HEK293 (cell line): ENCODE measurements at regions not wholly inside any gene's neighbourhood (a gene's known extent, or its start where the extent isn't known, plus 50 kb on each side); places are given as distances from the start of the nearest gene placed in this dataset.

Experiments
- CTCF ChIA-PET: fragments of 350-600 bp; formaldehyde crosslinking; extraction: SDS; loops from one replicate; lab custom pipeline; 2021; ENCODE audit warnings: antibody characterized with exemption; lab: Yijun Ruan, JAX
- POLR2A ChIA-PET: fragments of 300-600 bp; formaldehyde crosslinking; extraction: SDS; loops from one replicate; lab custom pipeline; 2020; ENCODE audit warnings: antibody characterized with exemption, inconsistent platforms; lab: Yijun Ruan, JAX
- H3K27ac ChIP-seq: fragments of 200-500 bp; sonication (Bioruptor generic); 2 replicates; pipeline ENCODE4 v1.5.1; 2014; ENCODE audit warnings: low read depth, low read length, control low read depth, inconsistent platforms; ENCODE audit errors: extremely low read depth
- H3K36me3 ChIP-seq, 2 experiments: fragments of 200-500 bp in 1 of 2; sonication (Bioruptor generic) in 1 of 2; 1 replicate in 1 of 2; 2 replicates in 1 of 2; pipeline ENCODE4 v1.5.1; 2014 to 2017; ENCODE audit warnings: inconsistent platforms in 2 of 2, low read length in 2 of 2; ENCODE audit not compliant: control insufficient read depth in 2 of 2, insufficient read depth in 1 of 2
- H3K4me1 ChIP-seq: fragments of 200-500 bp; sonication (Bioruptor generic); 2 replicates; pipeline ENCODE4 v1.5.1; 2014; ENCODE audit warnings: mild to moderate bottlenecking, low read length, inconsistent platforms; ENCODE audit not compliant: control insufficient read depth, insufficient read depth
- H3K4me3 ChIP-seq: 2 replicates; pipeline ENCODE4 v1.5.1; 2011; ENCODE audit warnings: low read depth, mild to moderate bottlenecking, control low read depth, low read length, moderate library complexity
- H3K9me3 ChIP-seq: fragments of 200-500 bp; sonication (Bioruptor generic); 2 replicates; pipeline ENCODE4 v1.5.1; 2014; ENCODE audit warnings: low read depth, low read length, inconsistent platforms; ENCODE audit not compliant: control insufficient read depth, insufficient read depth
- IKZF3 ChIP-seq: fragments of 450-650 bp; IDR thresholded peaks from 2 replicates; pipeline ENCODE4 v1.5.0; 2018; ENCODE audit warnings: missing biosample characterization, mild to moderate bottlenecking, missing genetic modification characterization, moderate library complexity
- KLF1 ChIP-seq: fragments of 450-650 bp; formaldehyde crosslinking; IDR thresholded peaks from 2 replicates; pipeline ENCODE4 v1.5.1; 2016; ENCODE audit warnings: missing biosample characterization, missing genetic modification characterization
- KLF10 ChIP-seq: fragments of 450-650 bp; IDR thresholded peaks from 2 replicates; pipeline ENCODE4 v1.5.1; 2018; ENCODE audit warnings: missing biosample characterization, mild to moderate bottlenecking, missing genetic modification characterization
- KLF7 ChIP-seq: fragments of 450-650 bp; formaldehyde crosslinking; IDR thresholded peaks from 2 replicates; pipeline ENCODE4 v1.5.1; 2016; ENCODE audit warnings: missing biosample characterization, missing genetic modification characterization, borderline replicate concordance
- SP3 ChIP-seq: fragments of 450-650 bp; formaldehyde crosslinking; IDR thresholded peaks from 2 replicates; pipeline ENCODE4 v1.5.1; 2016; ENCODE audit warnings: missing biosample characterization, missing genetic modification characterization
- ZBTB20 ChIP-seq: fragments of 450-650 bp; formaldehyde crosslinking; IDR thresholded peaks from 2 replicates; pipeline ENCODE4 v1.5.1; 2016; ENCODE audit warnings: missing biosample characterization, missing genetic modification characterization
- ZNF140 ChIP-seq: fragments of 450-650 bp; formaldehyde crosslinking; IDR thresholded peaks from 2 replicates; pipeline ENCODE4 v1.5.1; 2016; ENCODE audit warnings: missing biosample characterization, missing genetic modification characterization
- ZNF223 ChIP-seq: fragments of 450-650 bp; formaldehyde crosslinking; IDR thresholded peaks from 2 replicates; pipeline ENCODE4 v1.5.1; 2016; ENCODE audit warnings: missing biosample characterization, missing genetic modification characterization
- ZNF266 ChIP-seq: fragments of 450-650 bp; formaldehyde crosslinking; IDR thresholded peaks from 2 replicates; pipeline ENCODE4 v1.5.1; 2016; ENCODE audit warnings: missing biosample characterization, missing genetic modification characterization, low read depth
- ZNF311 ChIP-seq: fragments of 450-650 bp; formaldehyde crosslinking; IDR thresholded peaks from 2 replicates; pipeline ENCODE4 v1.5.1; 2017; ENCODE audit warnings: missing biosample characterization, missing genetic modification characterization, borderline replicate concordance
- ZNF426 ChIP-seq: fragments of 450-650 bp; formaldehyde crosslinking; IDR thresholded peaks from 2 replicates; pipeline ENCODE4 v1.5.1; 2017; ENCODE audit warnings: missing biosample characterization, missing genetic modification characterization, mild to moderate bottlenecking, inconsistent platforms, moderate library complexity
- ZNF473 ChIP-seq: fragments of 450-650 bp; formaldehyde crosslinking; IDR thresholded peaks from 2 replicates; pipeline ENCODE4 v1.5.1; 2017; ENCODE audit warnings: missing biosample characterization, missing genetic modification characterization
- ZNF501 ChIP-seq: fragments of 450-650 bp; formaldehyde crosslinking; IDR thresholded peaks from 2 replicates; pipeline ENCODE4 v1.5.1; 2016; ENCODE audit warnings: missing biosample characterization, missing genetic modification characterization
- ZNF514 ChIP-seq: fragments of 450-650 bp; formaldehyde crosslinking; IDR thresholded peaks from 2 replicates; pipeline ENCODE4 v1.5.1; 2016; ENCODE audit warnings: missing biosample characterization, missing genetic modification characterization
- ZNF521 ChIP-seq: fragments of 450-650 bp; formaldehyde crosslinking; IDR thresholded peaks from 2 replicates; pipeline ENCODE4 v1.5.1; 2017; ENCODE audit warnings: missing biosample characterization, mild to moderate bottlenecking, missing genetic modification characterization
- ZNF571 ChIP-seq: fragments of 450-650 bp; formaldehyde crosslinking; IDR thresholded peaks from 2 replicates; pipeline ENCODE4 v1.5.0; 2017; ENCODE audit warnings: missing biosample characterization, missing genetic modification characterization
- ZNF626 ChIP-seq: fragments of 450-650 bp; sonication (Bioruptor Pico); formaldehyde crosslinking; IDR thresholded peaks from 2 replicates; pipeline ENCODE4 v1.5.1; 2018; ENCODE audit warnings: missing biosample characterization, missing genetic modification characterization, inconsistent platforms
- ZNF629 ChIP-seq: fragments of 450-650 bp; formaldehyde crosslinking; IDR thresholded peaks from 2 replicates; pipeline ENCODE4 v1.5.1; 2017; ENCODE audit warnings: missing biosample characterization, missing genetic modification characterization
- ZNF658 ChIP-seq: fragments of 450-650 bp; formaldehyde crosslinking; IDR thresholded peaks from 2 replicates; pipeline ENCODE4; 2016; ENCODE audit warnings: missing biosample characterization, missing genetic modification characterization
- ZSCAN16 ChIP-seq: fragments of 450-650 bp; formaldehyde crosslinking; IDR thresholded peaks from 2 replicates; pipeline ENCODE4 v1.5.1; 2016; ENCODE audit warnings: missing biosample characterization, missing genetic modification characterization
- TF ChIP-seq, protein P1 (sequence below): fragments of 450-650 bp; formaldehyde crosslinking; IDR thresholded peaks from 2 replicates; pipeline ENCODE4 v1.5.1; 2016; ENCODE audit warnings: missing biosample characterization, missing genetic modification characterization
- TF ChIP-seq, protein P2 (sequence below): fragments of 450-650 bp; IDR thresholded peaks from 2 replicates; pipeline ENCODE4 v1.5.1; 2018; ENCODE audit warnings: missing biosample characterization, mild to moderate bottlenecking, missing genetic modification characterization
- TF ChIP-seq, protein P3 (sequence below): fragments of 450-650 bp; formaldehyde crosslinking; IDR thresholded peaks from 2 replicates; pipeline ENCODE4 v1.5.1; 2016; ENCODE audit warnings: missing biosample characterization, missing genetic modification characterization, low read depth

DNA sequence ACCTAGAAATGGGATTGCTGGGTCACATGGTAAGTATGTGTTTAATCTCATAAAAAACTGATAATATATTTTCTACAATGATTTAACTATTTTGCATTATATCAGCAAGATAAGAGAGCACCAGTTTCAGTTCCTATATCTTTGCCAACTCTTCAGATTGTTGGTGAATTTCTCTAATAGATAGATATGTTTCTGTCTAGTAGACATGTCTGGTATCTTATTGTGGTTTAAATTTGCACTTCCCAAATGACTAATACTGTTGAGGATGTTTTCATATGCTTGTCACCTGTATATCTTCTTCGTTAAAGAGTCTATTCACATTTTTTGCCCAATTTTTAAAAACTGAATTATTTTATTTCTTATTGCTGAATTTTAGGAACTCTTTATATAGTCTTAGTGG, 113.8 kb upstream of the UXS1 start (continued):
- TF ChIP-seq, protein P1, sequence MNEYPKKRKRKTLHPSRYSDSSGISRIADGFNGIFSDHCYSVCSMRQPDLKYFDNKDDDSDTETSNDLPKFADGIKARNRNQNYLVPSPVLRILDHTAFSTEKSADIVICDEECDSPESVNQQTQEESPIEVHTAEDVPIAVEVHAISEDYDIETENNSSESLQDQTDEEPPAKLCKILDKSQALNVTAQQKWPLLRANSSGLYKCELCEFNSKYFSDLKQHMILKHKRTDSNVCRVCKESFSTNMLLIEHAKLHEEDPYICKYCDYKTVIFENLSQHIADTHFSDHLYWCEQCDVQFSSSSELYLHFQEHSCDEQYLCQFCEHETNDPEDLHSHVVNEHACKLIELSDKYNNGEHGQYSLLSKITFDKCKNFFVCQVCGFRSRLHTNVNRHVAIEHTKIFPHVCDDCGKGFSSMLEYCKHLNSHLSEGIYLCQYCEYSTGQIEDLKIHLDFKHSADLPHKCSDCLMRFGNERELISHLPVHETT (tag by site-specific recombination): no peak
- no peak for TF ChIP-seq ZSCAN16
- no peak for TF ChIP-seq ZNF473 (tag by site-specific recombination)
- TF ChIP-seq ZBTB20 (tag by site-specific recombination): no peak

DNA sequence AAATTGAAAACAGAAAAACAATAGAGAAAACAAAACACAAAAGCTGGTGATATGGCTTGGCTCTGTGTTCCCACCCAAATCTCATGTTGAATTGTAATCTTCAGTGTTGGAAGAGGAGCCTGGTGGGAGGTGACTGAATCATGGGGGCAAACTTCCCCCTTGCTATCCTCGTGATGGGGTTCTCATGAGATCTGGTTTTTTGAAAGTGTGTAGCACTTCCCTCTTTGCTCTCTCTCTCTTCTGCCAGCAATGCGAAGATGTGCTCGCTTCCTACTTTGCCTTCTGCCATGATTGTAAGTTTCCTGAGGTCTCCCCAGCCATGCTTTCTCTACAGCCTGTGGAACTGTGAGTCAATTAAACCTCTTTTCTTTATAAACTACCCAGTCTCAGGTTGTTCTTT, 112.3 kb upstream of the UXS1 start:
- Histone ChIP-seq H3K4me1 (no peaks in the 10 kb centered on the region), H3K27ac (no peak overlapping the region), H3K9me3 (no peaks in the 10 kb centered on the region), H3K4me3 (no peak overlapping the region), H3K36me3 (no peaks in the 10 kb centered on the region)
- ChIA-PET POLR2A (no interaction called here), CTCF (no interaction called here)
- no peak for TF ChIP-seq ZNF514 (tag by site-specific recombination)
- no peak for TF ChIP-seq ZNF223
- TF ChIP-seq, protein P2, sequence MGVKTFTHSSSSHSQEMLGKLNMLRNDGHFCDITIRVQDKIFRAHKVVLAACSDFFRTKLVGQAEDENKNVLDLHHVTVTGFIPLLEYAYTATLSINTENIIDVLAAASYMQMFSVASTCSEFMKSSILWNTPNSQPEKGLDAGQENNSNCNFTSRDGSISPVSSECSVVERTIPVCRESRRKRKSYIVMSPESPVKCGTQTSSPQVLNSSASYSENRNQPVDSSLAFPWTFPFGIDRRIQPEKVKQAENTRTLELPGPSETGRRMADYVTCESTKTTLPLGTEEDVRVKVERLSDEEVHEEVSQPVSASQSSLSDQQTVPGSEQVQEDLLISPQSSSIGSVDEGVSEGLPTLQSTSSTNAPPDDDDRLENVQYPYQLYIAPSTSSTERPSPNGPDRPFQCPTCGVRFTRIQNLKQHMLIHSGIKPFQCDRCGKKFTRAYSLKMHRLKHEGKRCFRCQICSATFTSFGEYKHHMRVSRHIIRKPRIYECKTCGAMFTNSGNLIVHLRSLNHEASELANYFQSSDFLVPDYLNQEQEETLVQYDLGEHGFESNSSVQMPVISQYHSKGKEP (tag by site-specific recombination): no peak
- TF ChIP-seq ZNF521 (tag by site-specific recombination): no peak
- no peak for TF ChIP-seq ZNF311 (tag by site-specific recombination)
- TF ChIP-seq ZNF140 (tag by site-specific recombination): no peak
- TF ChIP-seq KLF1 (tag by site-specific recombination): no peak
- TF ChIP-seq ZNF658 (tag by site-specific recombination): no peak
- no peak for TF ChIP-seq SP3 (tag by site-specific recombination)
- TF ChIP-seq, protein P3, sequence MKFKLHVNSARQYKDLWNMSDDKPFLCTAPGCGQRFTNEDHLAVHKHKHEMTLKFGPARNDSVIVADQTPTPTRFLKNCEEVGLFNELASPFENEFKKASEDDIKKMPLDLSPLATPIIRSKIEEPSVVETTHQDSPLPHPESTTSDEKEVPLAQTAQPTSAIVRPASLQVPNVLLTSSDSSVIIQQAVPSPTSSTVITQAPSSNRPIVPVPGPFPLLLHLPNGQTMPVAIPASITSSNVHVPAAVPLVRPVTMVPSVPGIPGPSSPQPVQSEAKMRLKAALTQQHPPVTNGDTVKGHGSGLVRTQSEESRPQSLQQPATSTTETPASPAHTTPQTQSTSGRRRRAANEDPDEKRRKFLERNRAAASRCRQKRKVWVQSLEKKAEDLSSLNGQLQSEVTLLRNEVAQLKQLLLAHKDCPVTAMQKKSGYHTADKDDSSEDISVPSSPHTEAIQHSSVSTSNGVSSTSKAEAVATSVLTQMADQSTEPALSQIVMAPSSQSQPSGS (tag by site-specific recombination): no peak
- TF ChIP-seq KLF10 (tag by site-specific recombination): no peak
- no peak for TF ChIP-seq ZNF426 (tag by site-specific recombination)
- no peak for TF ChIP-seq ZNF629 (tag by site-specific recombination)
- TF ChIP-seq ZNF626: no peak
- no peak for TF ChIP-seq ZNF501 (tag by site-specific recombination)
- TF ChIP-seq KLF7 (tag by site-specific recombination): no peak
- TF ChIP-seq ZNF266 (tag by site-specific recombination): no peak
- no peak for TF ChIP-seq ZNF571 (tag by site-specific recombination)
- TF ChIP-seq IKZF3 (tag by site-specific recombination): no peak
